ENCODE measurements at regions not wholly inside any gene's neighbourhood (a gene's known extent, or its start where the extent isn't known, plus 50 kb on each side); places are given as distances from the start of the nearest gene placed in this dataset.

DNA sequence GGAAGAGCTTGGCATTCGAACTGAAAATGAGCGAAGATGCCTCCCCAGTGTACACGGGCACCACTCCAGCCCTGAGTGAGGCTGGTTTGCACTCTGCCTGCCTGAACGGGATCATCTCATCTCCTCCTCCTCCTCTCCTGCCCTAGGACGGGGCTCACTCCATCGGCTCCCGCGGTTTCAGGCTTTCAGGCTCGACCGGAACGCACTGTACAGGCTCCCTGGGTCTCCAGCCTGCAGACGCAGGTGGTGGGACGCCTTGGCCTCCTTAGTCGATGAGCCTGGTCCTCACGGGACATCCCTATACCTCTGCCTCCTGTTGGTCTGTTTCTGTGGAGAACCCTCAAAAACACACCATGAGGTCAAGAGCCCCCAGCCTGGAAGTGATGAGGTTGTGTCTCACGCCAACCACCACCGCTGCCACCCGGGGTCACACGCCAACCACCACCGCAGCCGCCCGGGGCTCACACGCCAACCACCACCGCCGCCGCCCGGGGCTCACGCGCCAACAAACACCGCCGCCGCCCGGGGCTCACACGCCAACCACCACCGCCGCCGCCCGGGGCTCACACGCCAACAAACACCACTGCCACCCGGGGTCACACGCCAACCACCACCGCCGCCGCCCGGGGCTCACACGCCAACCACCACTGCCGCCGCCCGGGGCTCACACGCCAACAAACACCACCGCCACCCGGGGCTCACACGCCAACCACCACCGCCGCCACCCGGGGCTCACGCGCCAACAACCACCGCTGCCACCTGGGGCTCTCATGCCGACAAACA lies 56.3 kb downstream of the FOXL3 start:
- TF ChIP-seq, protein P1, sequence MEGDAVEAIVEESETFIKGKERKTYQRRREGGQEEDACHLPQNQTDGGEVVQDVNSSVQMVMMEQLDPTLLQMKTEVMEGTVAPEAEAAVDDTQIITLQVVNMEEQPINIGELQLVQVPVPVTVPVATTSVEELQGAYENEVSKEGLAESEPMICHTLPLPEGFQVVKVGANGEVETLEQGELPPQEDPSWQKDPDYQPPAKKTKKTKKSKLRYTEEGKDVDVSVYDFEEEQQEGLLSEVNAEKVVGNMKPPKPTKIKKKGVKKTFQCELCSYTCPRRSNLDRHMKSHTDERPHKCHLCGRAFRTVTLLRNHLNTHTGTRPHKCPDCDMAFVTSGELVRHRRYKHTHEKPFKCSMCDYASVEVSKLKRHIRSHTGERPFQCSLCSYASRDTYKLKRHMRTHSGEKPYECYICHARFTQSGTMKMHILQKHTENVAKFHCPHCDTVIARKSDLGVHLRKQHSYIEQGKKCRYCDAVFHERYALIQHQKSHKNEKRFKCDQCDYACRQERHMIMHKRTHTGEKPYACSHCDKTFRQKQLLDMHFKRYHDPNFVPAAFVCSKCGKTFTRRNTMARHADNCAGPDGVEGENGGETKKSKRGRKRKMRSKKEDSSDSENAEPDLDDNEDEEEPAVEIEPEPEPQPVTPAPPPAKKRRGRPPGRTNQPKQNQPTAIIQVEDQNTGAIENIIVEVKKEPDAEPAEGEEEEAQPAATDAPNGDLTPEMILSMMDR (IDR thresholded peaks at IDR 0.05; ENCODE audit: control insufficient read depth, extremely low read depth, insufficient read depth): no peak
- H3K4me3 ChIP-seq (ENCODE audit: low read depth, low read length): no peak overlapping the region
- DNase-seq (ENCODE audit: low read depth): no peak

DNA sequence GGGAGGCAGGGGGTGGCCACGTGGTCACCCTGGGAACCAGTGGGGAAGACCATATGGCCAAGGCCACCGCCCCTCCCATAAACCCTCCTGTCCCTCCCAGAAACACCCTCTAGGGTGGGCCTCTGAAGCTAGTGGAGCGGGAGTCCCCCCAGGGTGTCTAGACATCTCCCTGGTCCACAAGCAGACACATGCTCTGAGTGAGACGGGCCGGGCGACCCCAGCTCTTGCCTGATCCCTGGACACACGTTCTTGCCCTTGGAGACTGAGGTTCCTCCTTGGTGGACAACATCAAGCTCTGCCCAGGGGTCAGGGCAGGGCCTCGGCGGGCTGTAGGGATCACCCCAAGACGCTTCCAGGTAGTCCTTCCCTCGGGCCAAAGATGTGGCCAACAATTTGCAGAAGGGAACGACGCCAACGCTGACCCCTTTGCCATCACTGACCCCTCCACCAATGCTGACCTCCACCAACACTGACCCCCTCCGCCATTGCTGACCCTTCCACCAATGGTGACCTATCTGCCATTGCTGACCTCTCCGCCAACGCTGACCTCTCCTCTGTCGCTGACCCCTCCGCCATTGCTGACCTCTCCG lies 57.1 kb downstream of the FOXL3 start:
- no peak for DNase-seq (ENCODE audit: low read depth)
- TF ChIP-seq, protein P1 (IDR thresholded peaks at IDR 0.05; ENCODE audit: control insufficient read depth, extremely low read depth, insufficient read depth): no peak
- H3K4me3 ChIP-seq (ENCODE audit: low read depth, low read length): no peak overlapping the region

DNA sequence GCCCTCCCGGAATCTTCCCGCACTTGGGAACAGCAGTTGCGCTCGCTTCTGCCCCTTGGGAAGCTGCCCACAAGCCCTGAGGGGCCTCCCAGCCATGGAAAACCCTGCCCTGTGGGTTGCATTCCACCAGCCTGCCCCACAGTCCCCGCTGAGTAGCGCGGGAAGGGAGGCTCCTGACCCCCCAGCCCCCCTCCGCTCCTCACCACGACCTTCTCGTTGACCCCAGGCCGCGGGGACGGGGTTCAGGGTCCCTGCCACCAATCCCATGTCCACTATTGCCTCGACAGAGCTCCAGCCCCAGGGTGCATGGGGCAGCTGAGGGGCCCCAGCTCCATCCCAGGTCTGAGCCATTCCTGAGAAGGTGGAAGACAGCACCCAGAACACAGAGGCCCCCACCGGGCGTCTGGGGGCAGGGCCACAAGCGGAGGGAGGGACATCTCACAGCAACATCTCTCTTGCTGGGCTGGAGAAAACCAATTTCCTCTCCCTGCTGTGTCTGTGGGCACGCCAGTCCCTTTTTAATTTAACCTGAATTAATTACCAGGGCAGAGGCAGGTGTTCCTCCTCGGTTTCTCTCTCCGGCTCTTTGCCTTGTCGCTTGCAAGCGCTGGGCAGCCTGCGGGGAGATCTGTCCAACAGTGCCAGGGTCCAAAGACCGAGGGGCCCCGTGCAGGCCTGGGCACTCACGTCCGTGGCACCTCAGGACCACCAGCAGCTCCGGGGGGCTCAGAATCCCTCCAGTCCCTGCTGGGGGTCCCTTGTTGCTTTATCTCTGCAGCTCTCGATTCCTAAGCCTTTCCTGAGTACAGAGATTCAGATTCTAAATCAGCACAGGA lies 57.9 kb downstream of the FOXL3 start:
- DNase-seq (ENCODE audit: low read depth): no peak
- TF ChIP-seq, protein P1 (IDR thresholded peaks at IDR 0.05; ENCODE audit: control insufficient read depth, extremely low read depth, insufficient read depth): no peak
- no peak overlapping the region for H3K4me3 ChIP-seq (ENCODE audit: low read depth, low read length)

DNA sequence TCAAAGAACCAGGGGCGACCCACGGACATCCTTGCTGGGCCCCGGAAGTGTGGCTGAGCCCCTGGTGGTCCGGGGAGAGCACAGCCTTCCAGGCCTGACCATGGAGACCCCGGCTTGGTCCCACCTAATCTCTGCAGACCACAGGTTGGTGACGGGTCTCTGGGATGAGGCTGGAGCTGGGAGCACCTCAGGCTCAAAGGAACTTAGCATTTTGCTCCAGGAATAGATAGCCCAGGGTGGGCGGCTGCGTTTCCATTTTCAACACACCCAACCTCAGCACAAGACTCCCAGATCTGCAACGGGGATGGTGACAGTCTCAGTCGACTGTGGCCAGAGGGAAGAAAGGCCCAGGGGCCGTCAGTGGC lies 58.5 kb downstream of the FOXL3 start:
- TF ChIP-seq, protein P1 (IDR thresholded peaks at IDR 0.05; ENCODE audit: control insufficient read depth, extremely low read depth, insufficient read depth): no peak
- no peak for DNase-seq (ENCODE audit: low read depth)
- H3K4me3 ChIP-seq (ENCODE audit: low read depth, low read length): no peak overlapping the region

DNA sequence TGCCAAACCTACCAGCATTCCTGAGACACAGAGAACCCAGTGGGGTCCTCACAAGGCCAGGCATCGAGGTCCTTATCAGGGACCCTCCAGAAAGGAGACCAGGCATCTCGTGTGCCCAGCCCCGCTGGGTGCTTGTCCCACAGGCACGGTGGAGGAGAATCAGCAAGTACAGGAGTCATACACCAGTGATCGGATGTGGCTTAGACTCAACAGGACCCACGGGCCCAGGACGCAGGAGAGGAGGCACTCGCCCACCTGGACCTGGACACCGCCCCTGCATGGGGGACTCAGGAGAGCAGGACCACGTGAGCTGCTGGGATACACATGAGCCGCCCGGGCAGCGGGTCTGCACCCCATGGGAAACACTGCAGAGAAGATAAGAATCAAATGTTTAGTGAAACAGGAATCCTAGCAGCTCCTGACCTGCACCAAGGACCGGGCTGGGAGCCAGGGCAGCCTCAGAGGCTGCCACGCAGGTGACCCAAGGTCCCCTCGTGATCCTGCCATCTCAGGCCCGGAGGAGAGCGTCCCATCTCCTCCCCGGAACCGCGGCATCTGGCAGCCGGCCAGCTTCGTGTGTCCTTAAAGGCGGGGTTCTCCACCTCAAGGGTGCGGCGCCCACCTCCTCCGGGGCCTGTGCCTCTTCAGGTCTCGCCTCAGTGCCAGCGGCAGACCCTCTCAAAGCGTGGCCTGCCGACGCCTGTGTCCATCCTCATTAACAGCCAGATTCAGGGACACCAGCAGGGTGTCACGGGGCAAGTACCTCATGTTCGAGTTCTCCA lies 59.2 kb downstream of the FOXL3 start:
- peak; percentile 18 for DNase-seq (ENCODE audit: low read depth)
- TF ChIP-seq, protein P1 (IDR thresholded peaks at IDR 0.05; ENCODE audit: control insufficient read depth, extremely low read depth, insufficient read depth): no peak
- H3K4me3 ChIP-seq (ENCODE audit: low read depth, low read length): no peak overlapping the region

DNA sequence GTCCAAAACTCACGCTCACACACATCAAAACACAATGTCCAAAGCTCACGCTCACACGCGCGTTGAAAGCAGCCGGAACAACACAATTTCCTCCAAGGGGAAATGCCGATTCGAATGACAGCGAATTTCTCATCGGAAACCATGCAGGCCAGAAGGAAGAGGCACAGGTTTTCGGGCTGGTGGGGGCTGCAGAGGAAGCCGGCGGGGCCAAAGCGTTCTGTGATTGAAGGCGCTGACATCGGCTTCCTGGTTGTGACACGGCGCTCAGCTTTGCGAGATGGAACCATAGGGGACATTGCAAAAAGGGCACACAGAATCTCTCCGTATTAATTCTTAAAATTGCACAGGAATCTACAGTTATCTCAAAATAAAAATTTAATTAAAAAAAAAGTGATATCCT lies 61.3 kb downstream of the FOXL3 start:
- TF ChIP-seq, protein P1 (IDR thresholded peaks at IDR 0.05; ENCODE audit: control insufficient read depth, extremely low read depth, insufficient read depth): no peak
- no peak overlapping the region for H3K4me3 ChIP-seq (ENCODE audit: low read depth, low read length)
- no peak for DNase-seq (ENCODE audit: low read depth)
